ENCODE measurements at regions not wholly inside any gene's neighbourhood (a gene's known extent, or its start where the extent isn't known, plus 50 kb on each side); places are given as distances from the start of the nearest gene placed in this dataset.

DNA sequence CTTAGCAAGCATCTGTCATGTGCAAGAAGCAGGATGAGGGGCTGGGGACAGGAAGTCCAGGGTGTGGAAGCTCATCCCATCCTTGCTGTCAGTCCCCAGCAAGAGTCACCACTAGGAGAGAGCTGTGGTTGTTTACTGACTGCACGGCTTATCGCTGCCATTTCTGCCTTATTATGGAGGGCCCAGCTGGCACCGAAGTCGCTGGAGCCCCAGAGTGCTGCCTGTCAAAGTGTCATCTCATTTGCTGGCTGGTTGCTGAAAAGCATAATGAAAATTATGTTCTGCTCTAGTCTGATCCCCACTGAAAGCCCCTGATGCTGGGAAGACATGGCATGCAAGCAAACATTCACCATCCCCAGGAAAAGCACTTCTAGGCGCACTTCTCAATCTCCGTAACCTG lies 642.7 kb downstream of the NPHP4 start:
- no peak for TF ChIP-seq SREBF1 (IDR thresholded peaks at IDR 0.05; ENCODE audit: low read length)
- no peak for TF ChIP-seq CBFB (IDR thresholded peaks at IDR 0.05; ENCODE audit: low read depth)
- TF ChIP-seq, protein P1, sequence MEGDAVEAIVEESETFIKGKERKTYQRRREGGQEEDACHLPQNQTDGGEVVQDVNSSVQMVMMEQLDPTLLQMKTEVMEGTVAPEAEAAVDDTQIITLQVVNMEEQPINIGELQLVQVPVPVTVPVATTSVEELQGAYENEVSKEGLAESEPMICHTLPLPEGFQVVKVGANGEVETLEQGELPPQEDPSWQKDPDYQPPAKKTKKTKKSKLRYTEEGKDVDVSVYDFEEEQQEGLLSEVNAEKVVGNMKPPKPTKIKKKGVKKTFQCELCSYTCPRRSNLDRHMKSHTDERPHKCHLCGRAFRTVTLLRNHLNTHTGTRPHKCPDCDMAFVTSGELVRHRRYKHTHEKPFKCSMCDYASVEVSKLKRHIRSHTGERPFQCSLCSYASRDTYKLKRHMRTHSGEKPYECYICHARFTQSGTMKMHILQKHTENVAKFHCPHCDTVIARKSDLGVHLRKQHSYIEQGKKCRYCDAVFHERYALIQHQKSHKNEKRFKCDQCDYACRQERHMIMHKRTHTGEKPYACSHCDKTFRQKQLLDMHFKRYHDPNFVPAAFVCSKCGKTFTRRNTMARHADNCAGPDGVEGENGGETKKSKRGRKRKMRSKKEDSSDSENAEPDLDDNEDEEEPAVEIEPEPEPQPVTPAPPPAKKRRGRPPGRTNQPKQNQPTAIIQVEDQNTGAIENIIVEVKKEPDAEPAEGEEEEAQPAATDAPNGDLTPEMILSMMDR (IDR thresholded peaks at IDR 0.05 in 2 of 3, conservative IDR thresholded peaks at IDR 0.05 in 1 of 3; ENCODE audit: control insufficient read depth in 2 of 3, extremely low read depth in 1 of 3, insufficient read depth in 1 of 3, low read depth in 3 of 3, low read length in 3 of 3): no peak
- no peak for TF ChIP-seq PAX5 (IDR thresholded peaks at IDR 0.05; ENCODE audit: borderline replicate concordance, low read depth, low read length)
- TF ChIP-seq ESRRA (IDR thresholded peaks at IDR 0.05; ENCODE audit: low read length): no peak
- no peak for TF ChIP-seq ZSCAN29 (IDR thresholded peaks at IDR 0.05)
- no peak for TF ChIP-seq CREB1 (IDR thresholded peaks at IDR 0.05; ENCODE audit: low read depth)
- no peak for TF ChIP-seq EZH2 (IDR thresholded peaks at IDR 0.05; ENCODE audit: borderline replicate concordance, control insufficient read depth, low read depth, low read length)
